ENCODE measurements at regions not wholly inside any gene's neighbourhood (a gene's known extent, or its start where the extent isn't known, plus 50 kb on each side); places are given as distances from the start of the nearest gene placed in this dataset.

GRCh38 chr11:22991196-22991595 lies 130.9 kb upstream of the CCDC179 start:
- no peak overlapping the region for H3K4me3 ChIP-seq (ENCODE audit: low read depth, low read length)
- no peak for TF ChIP-seq CTCF (IDR thresholded peaks at IDR 0.05; ENCODE audit: low read depth, low read length)

GRCh38 chr11:23006730-23007129 lies 146.5 kb upstream of the CCDC179 start:
- H3K4me3 ChIP-seq (ENCODE audit: low read depth, low read length) = no peak overlapping the region
- TF ChIP-seq CTCF (IDR thresholded peaks at IDR 0.05; ENCODE audit: low read depth, low read length) = no peak

- no peak overlapping the region for H3K4me3 ChIP-seq (ENCODE audit: low read depth, low read length)
- no peak for TF ChIP-seq CTCF (IDR thresholded peaks at IDR 0.05; ENCODE audit: low read depth, low read length)
Measured at GRCh38 chr11:23010790-23011335, 150.6 kb upstream of the CCDC179 start.

GRCh38 chr11:23012930-23013329 lies 152.7 kb upstream of the CCDC179 start:
- no peak overlapping the region for H3K4me3 ChIP-seq (ENCODE audit: low read depth, low read length)
- no peak for TF ChIP-seq CTCF (IDR thresholded peaks at IDR 0.05; ENCODE audit: low read depth, low read length)

DNA sequence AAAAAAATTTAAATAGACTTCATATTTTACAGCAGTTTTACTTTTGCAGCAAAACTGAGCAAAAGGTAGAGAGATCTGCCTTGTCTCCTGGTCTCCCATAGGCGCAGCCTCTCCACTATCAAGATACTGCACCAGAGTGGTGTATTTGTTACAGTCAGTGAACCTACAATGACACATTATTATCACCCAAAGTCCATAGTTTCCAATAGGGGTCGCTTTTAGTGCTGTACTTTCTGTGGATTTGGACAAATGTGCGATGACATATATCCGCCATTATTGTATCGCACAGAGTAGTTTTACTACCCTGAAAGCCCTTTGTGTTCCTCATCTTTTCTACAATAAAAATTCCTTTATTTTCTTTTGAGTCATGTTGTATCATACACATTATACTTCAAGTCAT lies 153.2 kb upstream of the CCDC179 start:
- TF ChIP-seq CTCF (IDR thresholded peaks at IDR 0.05; ENCODE audit: low read depth, low read length) = no peak
- no peak overlapping the region for H3K4me3 ChIP-seq (ENCODE audit: low read depth, low read length)

- TF ChIP-seq CTCF (IDR thresholded peaks at IDR 0.05; ENCODE audit: low read depth, low read length) = peak; percentile 56
Measured at GRCh38 chr11:23021287-23021863, 161.1 kb upstream of the CCDC179 start.

GRCh38 chr11:23022854-23023253 lies 162.6 kb upstream of the CCDC179 start:
- no peak overlapping the region for H3K4me3 ChIP-seq (ENCODE audit: low read depth, low read length)
- TF ChIP-seq CTCF (IDR thresholded peaks at IDR 0.05; ENCODE audit: low read depth, low read length) = no peak

More at GRCh38 chr11:23021287-23021863, 161.1 kb upstream of the CCDC179 start:
- no peak overlapping the region for H3K4me3 ChIP-seq (ENCODE audit: low read depth, low read length)
